Chondrocyte (in vitro differentiated cells): ENCODE measurements at regions not wholly inside any gene's neighbourhood (a gene's known extent, or its start where the extent isn't known, plus 50 kb on each side); places are given as distances from the start of the nearest gene placed in this dataset.

Source experiments
- DNase-seq: peaks from one replicate; pipeline ENCODE4 v3.0.0; 2021; ENCODE audit warnings: mixed read lengths, low spot score
- H3K27ac Mint-ChIP-seq: one replicate; pipeline ENCODE4 v1.8.0; 2021; ENCODE audit warnings: mild to moderate bottlenecking, moderate library complexity, mixed read lengths; ENCODE audit not compliant: unreplicated experiment
- H3K27me3 Mint-ChIP-seq: 2 replicates; pipeline ENCODE4 v1.8.0; 2021; ENCODE audit warnings: low read depth, mixed read lengths
- H3K36me3 Mint-ChIP-seq: 2 replicates; pipeline ENCODE4 v1.8.0; 2021; ENCODE audit warnings: low read depth, mixed read lengths
- H3K4me1 Mint-ChIP-seq: 2 replicates; pipeline ENCODE4 v1.8.0; 2021; ENCODE audit warnings: low read depth, mild to moderate bottlenecking, mixed read lengths
- H3K4me3 Mint-ChIP-seq: one replicate; pipeline ENCODE4 v1.8.0; 2021; ENCODE audit warnings: mild to moderate bottlenecking, moderate library complexity, mixed read lengths; ENCODE audit not compliant: unreplicated experiment
- H3K9me3 Mint-ChIP-seq: 2 replicates; pipeline ENCODE4 v1.8.0; 2021; ENCODE audit warnings: low read depth, mixed read lengths
- CTCF ChIP-seq: fragments of 200-600 bp; sonication (generic); IDR thresholded peaks from 2 replicates; pipeline ENCODE4 v1.5.0; 2021; ENCODE audit warnings: antibody characterized with exemption, mild to moderate bottlenecking, moderate library complexity

DNA sequence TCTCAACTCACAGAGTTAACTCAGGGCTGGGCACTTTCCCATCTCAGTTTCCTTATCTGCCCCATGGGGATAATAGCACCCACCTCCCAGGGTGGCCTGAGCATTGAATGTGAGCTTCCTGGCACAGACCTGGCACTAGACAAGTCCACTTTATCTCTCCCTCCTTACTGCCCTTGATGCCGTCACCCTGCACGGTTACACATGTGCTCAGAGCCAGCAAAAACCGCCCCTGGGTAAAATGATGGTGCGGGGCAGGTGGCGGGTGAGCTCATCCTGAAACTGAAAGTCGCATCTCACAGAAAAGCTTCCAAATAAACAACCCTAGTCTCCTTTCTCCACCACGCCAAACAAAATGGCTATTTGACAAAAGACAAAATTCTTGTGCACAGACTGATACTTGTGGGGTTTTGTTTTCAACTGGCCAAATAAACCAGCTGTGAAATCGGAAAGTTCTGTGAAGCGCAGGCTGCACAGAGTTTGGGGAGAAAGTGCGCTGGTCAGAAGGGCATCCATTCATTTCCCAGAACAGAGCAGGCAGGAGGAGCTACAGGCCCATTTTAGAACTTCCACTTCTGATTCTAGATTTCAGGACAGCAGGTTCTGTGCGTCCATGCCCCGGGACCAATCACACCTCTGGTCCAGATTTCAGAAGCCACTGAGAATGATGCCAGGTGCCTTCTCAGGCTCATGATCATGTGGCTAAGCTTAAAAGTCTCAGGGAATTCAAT, 138.1 kb downstream of the SHANK2 start:
- DNase-seq, result no peak
- no peaks in the 10 kb centered on the region for H3K4me1 Mint-ChIP-seq
- H3K27ac Mint-ChIP-seq, result no peak overlapping the region
- peaks cover 60% of the 10 kb centered on the region for H3K27me3 Mint-ChIP-seq
- no peak overlapping the region for H3K4me3 Mint-ChIP-seq
- no peaks in the 10 kb centered on the region for H3K36me3 Mint-ChIP-seq
- H3K9me3 Mint-ChIP-seq, result no peaks in the 10 kb centered on the region
- TF ChIP-seq CTCF, result peak; percentile 11

DNA sequence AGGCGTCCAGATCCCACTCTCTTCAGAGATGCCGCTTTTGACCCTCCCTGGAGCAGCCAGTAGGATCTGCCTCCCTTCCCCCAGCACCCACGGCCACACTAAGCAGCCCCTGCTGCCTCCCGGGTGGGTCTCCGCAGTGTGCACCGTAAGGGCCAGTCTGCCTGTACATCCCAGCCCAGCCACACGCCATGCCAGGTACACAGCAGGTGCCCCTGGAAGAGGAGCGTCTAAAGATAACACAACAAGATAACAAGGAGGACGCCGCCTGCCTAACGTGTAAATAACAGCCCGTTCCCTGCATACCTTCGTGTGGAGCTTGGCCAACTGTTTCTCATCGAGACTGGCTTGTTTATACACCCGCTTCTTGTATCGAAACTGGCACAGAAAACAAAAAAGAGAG, 139.4 kb downstream of the SHANK2 start:
- H3K36me3 Mint-ChIP-seq, result no peaks in the 10 kb centered on the region

DNA sequence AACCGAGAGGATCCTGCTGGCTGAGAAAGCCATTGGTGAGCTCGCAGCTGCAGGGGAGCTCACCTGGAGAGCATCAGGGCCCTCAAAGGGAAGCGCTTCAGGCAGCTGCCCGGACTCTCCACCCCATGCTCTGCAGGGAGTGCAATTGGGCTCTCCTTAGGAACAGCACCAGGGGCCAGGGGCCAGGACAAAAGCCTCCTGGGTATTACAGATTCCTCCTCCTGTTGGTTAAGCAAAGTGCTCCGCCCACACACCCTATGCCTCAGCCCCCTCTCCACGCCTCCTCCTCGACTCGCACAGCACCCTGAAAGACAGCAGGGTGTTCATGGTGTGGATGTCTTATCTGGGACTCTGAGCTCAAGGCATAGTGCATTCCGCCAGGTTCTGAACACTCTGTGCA, 139.9 kb downstream of the SHANK2 start:
- DNase-seq, result no peak
- Mint-ChIP-seq H3K9me3 (no peaks in the 10 kb centered on the region), H3K4me3 (no peak overlapping the region), H3K27me3 (peaks cover 67% of the 10 kb centered on the region), H3K4me1 (no peaks in the 10 kb centered on the region), H3K36me3 (no peaks in the 10 kb centered on the region), H3K27ac (no peak overlapping the region)
- no peak for TF ChIP-seq CTCF

More for the DNA sequence above, 139.4 kb downstream of the SHANK2 start:
- Mint-ChIP-seq H3K27ac (no peak overlapping the region), H3K27me3 (peaks cover 64% of the 10 kb centered on the region), H3K9me3 (no peaks in the 10 kb centered on the region), H3K4me1 (no peaks in the 10 kb centered on the region), H3K4me3 (no peak overlapping the region)
- no peak for DNase-seq
- no peak for TF ChIP-seq CTCF

- DNase-seq, result no peak
- Mint-ChIP-seq H3K27ac (no peak overlapping the region), H3K4me1 (no peaks in the 10 kb centered on the region), H3K9me3 (no peaks in the 10 kb centered on the region), H3K4me3 (no peak overlapping the region), H3K36me3 (peaks cover 2% of the 10 kb centered on the region), H3K27me3 (peaks cover 66% of the 10 kb centered on the region)
- TF ChIP-seq CTCF, result no peak
These were observed 142.8 kb downstream of the SHANK2 start for GRCh38 chr11:71109586-71109985.

DNA sequence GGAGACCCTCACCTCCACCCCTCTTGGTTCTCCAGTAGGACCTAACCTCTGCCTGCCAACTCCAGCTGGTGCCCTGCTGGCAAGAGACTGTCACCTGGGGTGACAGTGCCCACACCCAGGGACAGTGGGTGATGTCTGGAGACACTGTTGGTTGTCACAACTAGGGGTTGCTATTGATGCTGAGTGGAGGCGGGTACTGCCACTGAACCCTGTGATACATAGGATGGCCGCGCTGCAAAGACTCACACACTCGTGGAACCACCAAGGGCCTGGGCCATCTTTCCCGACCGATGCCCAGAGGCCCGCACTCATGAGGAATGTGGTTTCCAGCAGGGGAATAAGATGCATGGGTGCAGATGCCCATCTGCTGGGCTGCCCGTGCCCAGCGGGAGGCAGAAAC, 143.2 kb downstream of the SHANK2 start:
- Mint-ChIP-seq H3K27ac (no peak overlapping the region), H3K4me1 (no peaks in the 10 kb centered on the region), H3K9me3 (no peaks in the 10 kb centered on the region), H3K36me3 (peaks cover 2% of the 10 kb centered on the region), H3K27me3 (peaks cover 62% of the 10 kb centered on the region), H3K4me3 (no peak overlapping the region)
- no peak for TF ChIP-seq CTCF
- no peak for DNase-seq
